A549 (cell line): ENCODE measurements at regions not wholly inside any gene's neighbourhood (a gene's known extent, or its start where the extent isn't known, plus 50 kb on each side); places are given as distances from the start of the nearest gene placed in this dataset.

Source experiments
- ATAC-seq, 2 experiments: fragments of 200-7000 bp in 1 of 2; fragments of >200 bp in 1 of 2; cut with Nextera tagmentation in 1 of 2; cut with Tn5 transposase in 1 of 2; 3 replicates each; pipeline versions ENCODE4 v1.8.0 to v1.9.1; 2018 to 2020; ENCODE audit warnings: mild to moderate bottlenecking in 1 of 2, moderate library complexity in 1 of 2
- CTCF ChIA-PET: fragments of 300-600 bp; sonication (Branson Sonifier 250); formaldehyde crosslinking; extraction: SDS; loops from one replicate; lab custom pipeline; 2021; ENCODE audit warnings: antibody characterized with exemption, inconsistent platforms; lab: Yijun Ruan, JAX
- POLR2A ChIA-PET: fragments of 350-600 bp; formaldehyde crosslinking; extraction: SDS; loops from one replicate; lab custom pipeline; 2021; ENCODE audit warnings: antibody characterized with exemption, inconsistent platforms; lab: Yijun Ruan, JAX
- DNase-seq, 2 experiments: peaks; one replicate each; pipeline versions ENCODE4 v3.0.0 to v3.0.0-alpha.2; 2011 to 2016; ENCODE audit warnings: low read depth in 1 of 2, low spot score in 1 of 2
- FAIRE-seq: peaks from 2 replicates; lab custom pipeline; 2011; peaks lifted over from hg19 to GRCh38; lab: Jason Lieb, UNC
- H3K27ac ChIP-seq, 2 experiments: fragments of >200 bp; sonication (Bioruptor Twin); formaldehyde crosslinking; 3 replicates each; pipeline ENCODE4 v1.5.1; 2016 to 2017
- H3K4me1 ChIP-seq: fragments of >200 bp; sonication (Bioruptor Twin); formaldehyde crosslinking; 3 replicates; pipeline ENCODE4 v1.6.1; 2016
- H3K4me2 ChIP-seq: fragments of >200 bp; sonication (Bioruptor Twin); formaldehyde crosslinking; 3 replicates; pipeline ENCODE4 v1.6.1; 2016
- H3K4me3 ChIP-seq: fragments of >200 bp; sonication (Bioruptor Twin); formaldehyde crosslinking; 3 replicates; pipeline ENCODE4 v1.5.1; 2016
- H3K9me3 ChIP-seq: fragments of >200 bp; sonication (Bioruptor Twin); formaldehyde crosslinking; 3 replicates; pipeline ENCODE4 v1.6.1; 2016
- CBX2 ChIP-seq: fragments of 200-600 bp; sonication (generic); IDR thresholded peaks from 2 replicates; pipeline ENCODE4 v1.6.1; 2016; ENCODE audit warnings: low read depth, mild to moderate bottlenecking, borderline replicate concordance
- CEBPB ChIP-seq, 2 experiments: fragments of >200 bp in 1 of 2; sonication (Bioruptor Twin) in 1 of 2; formaldehyde crosslinking in 1 of 2; IDR thresholded peaks; 2 replicates each; pipeline ENCODE4 v1.6.1; 2012 to 2016
- CHD2 ChIP-seq: fragments of 150-350 bp; IDR thresholded peaks from 2 replicates; pipeline ENCODE4 v1.6.1; 2014; ENCODE audit warnings: low read length; ENCODE audit not compliant: partially characterized antibody
- EHF ChIP-seq: fragments of 250-450 bp; sonication (Bioruptor Pico); IDR thresholded peaks from 2 replicates; pipeline ENCODE4 v1.5.0; 2020; ENCODE audit warnings: mild to moderate bottlenecking
- EHMT2 ChIP-seq: fragments of 200-600 bp; sonication (generic); IDR thresholded peaks from 2 replicates; pipeline ENCODE4 v1.6.1; 2016; ENCODE audit warnings: antibody characterized with exemption, low read depth, mild to moderate bottlenecking, moderate library complexity
- EP300 ChIP-seq, 2 experiments: fragments of >200 bp; sonication (Bioruptor Twin); formaldehyde crosslinking; IDR thresholded peaks; 2 replicates in 1 of 2; 3 replicates in 1 of 2; pipeline ENCODE4 v1.6.1; 2016 to 2017
- ESRRA ChIP-seq: fragments of 150-350 bp; IDR thresholded peaks from 2 replicates; pipeline ENCODE4 v1.6.1; 2014; ENCODE audit warnings: mild to moderate bottlenecking, low read length, borderline replicate concordance
- FOSB ChIP-seq: fragments of 250-450 bp; sonication (Bioruptor Pico); IDR thresholded peaks from 2 replicates; pipeline ENCODE4 v1.5.0; 2020; ENCODE audit warnings: mild to moderate bottlenecking, moderate library complexity
- FOSL2 ChIP-seq, 2 experiments: fragments of 450-650 bp in 1 of 2; fragments of >200 bp in 1 of 2; sonication (Bioruptor Twin) in 1 of 2; formaldehyde crosslinking; IDR thresholded peaks; 2 replicates each; pipeline versions ENCODE4 v1.5.0 to v1.6.1; 2016 to 2020; ENCODE audit warnings: mild to moderate bottlenecking in 1 of 2, moderate library complexity in 1 of 2
- GATA3 ChIP-seq: IDR thresholded peaks from 2 replicates; pipeline ENCODE4 v1.6.1; 2012; ENCODE audit warnings: borderline replicate concordance
- HES2 ChIP-seq: fragments of >200 bp; sonication (Bioruptor Twin); formaldehyde crosslinking; IDR thresholded peaks from 2 replicates; pipeline ENCODE4 v1.6.1; 2016
- HEYL ChIP-seq: fragments of 250-450 bp; sonication (Bioruptor Pico); IDR thresholded peaks from 2 replicates; pipeline ENCODE4 v1.8.0; 2021; ENCODE audit warnings: mild to moderate bottlenecking, moderate library complexity
- HOXA7 ChIP-seq: fragments of 250-450 bp; sonication (Bioruptor Pico); IDR thresholded peaks from 2 replicates; pipeline ENCODE4 v1.5.0; 2020; ENCODE audit warnings: mild to moderate bottlenecking, moderate library complexity
- HOXB5 ChIP-seq: fragments of 250-450 bp; sonication (Bioruptor Pico); IDR thresholded peaks from 2 replicates; pipeline ENCODE4 v1.5.0; 2020; ENCODE audit warnings: mild to moderate bottlenecking, moderate library complexity
- KDM1A ChIP-seq: fragments of 200-600 bp; sonication (generic); IDR thresholded peaks from 2 replicates; pipeline ENCODE4 v1.6.1; 2016; ENCODE audit warnings: low read depth, mild to moderate bottlenecking
- MAX ChIP-seq: IDR thresholded peaks from 2 replicates; pipeline ENCODE4 v1.6.1; 2012
- NPAS2 ChIP-seq: fragments of 250-450 bp; sonication (Bioruptor Pico); IDR thresholded peaks from 2 replicates; pipeline ENCODE4 v1.8.0; 2022; ENCODE audit warnings: mild to moderate bottlenecking, moderate library complexity, borderline replicate concordance
- NR3C1 ChIP-seq: fragments of >200 bp; sonication (Bioruptor Twin); formaldehyde crosslinking; IDR thresholded peaks from 3 replicates; pipeline ENCODE4 v1.6.1; 2017
- POLR2A ChIP-seq: IDR thresholded peaks from 2 replicates; pipeline ENCODE4 v1.6.1; 2012; ENCODE audit warnings: mild to moderate bottlenecking, low read length
- POLR2AphosphoS2 ChIP-seq: conservative IDR thresholded peaks from 2 replicates; pipeline ENCODE4 v1.6.1; 2012; ENCODE audit warnings: low read length, improper control_type of control experiment, inconsistent platforms
- RARB ChIP-seq: fragments of 250-450 bp; sonication (Bioruptor Pico); IDR thresholded peaks from 2 replicates; pipeline ENCODE4 v1.8.0; 2021; ENCODE audit warnings: mild to moderate bottlenecking, moderate library complexity
- RCOR1 ChIP-seq: fragments of 150-350 bp; IDR thresholded peaks from 2 replicates; pipeline ENCODE4 v1.6.1; 2014; ENCODE audit warnings: antibody characterized with exemption, low read length, low read depth
- REST ChIP-seq: fragments of 200-600 bp; sonication (generic); IDR thresholded peaks from 2 replicates; pipeline ENCODE4 v1.6.1; 2016; ENCODE audit warnings: antibody characterized with exemption, mild to moderate bottlenecking, moderate library complexity
- RFX5 ChIP-seq: fragments of 450-650 bp; IDR thresholded peaks from 2 replicates; pipeline ENCODE4 v1.7.1; 2014; ENCODE audit warnings: antibody characterized with exemption, mild to moderate bottlenecking, moderate library complexity
- SREBF2 ChIP-seq: fragments of 450-650 bp; IDR thresholded peaks from 2 replicates; pipeline ENCODE4 v1.6.1; 2014; ENCODE audit warnings: mild to moderate bottlenecking, moderate library complexity
- ZNF302 ChIP-seq: fragments of 250-450 bp; sonication (Bioruptor Pico); IDR thresholded peaks from 2 replicates; pipeline ENCODE4 v1.9.0; 2021; ENCODE audit warnings: inconsistent platforms, mild to moderate bottlenecking, moderate library complexity
- ZSCAN20 ChIP-seq: fragments of 250-450 bp; sonication (Bioruptor Pico); IDR thresholded peaks from 2 replicates; pipeline ENCODE4 v1.8.0; 2022; ENCODE audit warnings: mild to moderate bottlenecking, moderate library complexity
- WGBS: methylation state at CpG from one replicate; pipeline ENCODE4 v1.1.6; 2017; ENCODE audit errors: missing lambda C conversion rate; 5-methylcytosine and 5-hydroxymethylcytosine counted together

GRCh38 chr13:40344270-40345148 lies 321.9 kb downstream of the FOXO1 start:
- FAIRE-seq (no peak), ATAC-seq (no peak), DNase-seq (peak in 1 of 2 experiments; percentile 3)
- ChIA-PET POLR2A (no interaction called here), CTCF (no interaction called here)
- Histone ChIP-seq H3K9me3 (no peaks in the 10 kb centered on the region), H3K4me2 (no peak overlapping the region), H3K4me3 (no peak overlapping the region), H3K4me1 (no peaks in the 10 kb centered on the region; the same call in 2 of the 3 replicates), H3K27ac (no peak overlapping the region)
- 75% methylated on average over 9 of the region's 11 CpGs for WGBS
- no peak for TF ChIP-seq FOSB (CRISPR knock-in tag)
- no peak for TF ChIP-seq CEBPB (IDR thresholded peaks at IDR 0.05)
- no peak for TF ChIP-seq KDM1A
- no peak for TF ChIP-seq HES2
- no peak for TF ChIP-seq GATA3
- TF ChIP-seq NR3C1: no peak
- no peak for TF ChIP-seq RARB (CRISPR knock-in tag)
- no peak for TF ChIP-seq SREBF2
- no peak for TF ChIP-seq NPAS2
- TF ChIP-seq CBX2: no peak
- TF ChIP-seq HOXA7: no peak
- no peak for TF ChIP-seq EP300 (IDR thresholded peaks at IDR 0.05)
- no peak for TF ChIP-seq HOXB5 (CRISPR knock-in tag)
- TF ChIP-seq ESRRA: no peak
- TF ChIP-seq POLR2AphosphoS2: no peak
- no peak for TF ChIP-seq REST
- TF ChIP-seq POLR2A: no peak
- TF ChIP-seq RFX5: no peak

- Histone ChIP-seq H3K27ac (no peak overlapping the region), H3K9me3 (no peaks in the 10 kb centered on the region), H3K4me2 (no peak overlapping the region), H3K4me3 (no peak overlapping the region), H3K4me1 (no peaks in the 10 kb centered on the region; the same call in 2 of the 3 replicates)
- 100% methylated on average over 1 of the region's 2 CpGs for WGBS
- TF ChIP-seq EHMT2 (no peak), REST (no peak), FOSL2 (IDR thresholded peaks at IDR 0.05) (no peak), FOSL2 (CRISPR knock-in tag; IDR thresholded peaks at IDR 0.05) (no peak), ZNF302 (CRISPR knock-in tag) (no peak), RFX5 (no peak), POLR2AphosphoS2 (no peak), CHD2 (no peak), CBX2 (no peak), MAX (no peak), RCOR1 (no peak), ZSCAN20 (CRISPR knock-in tag) (no peak), NPAS2 (no peak), EHF (no peak), HEYL (CRISPR knock-in tag) (no peak)
- no peak for DNase-seq
- ChIA-PET POLR2A (no interaction called here), CTCF (no interaction called here)
- no peak for ATAC-seq
- no peak for FAIRE-seq
These were observed 321.3 kb downstream of the FOXO1 start for GRCh38 chr13:40345149-40345514.
